GM10248 (cell line): ENCODE measurements at regions not wholly inside any gene's neighbourhood (a gene's known extent, or its start where the extent isn't known, plus 50 kb on each side); places are given as distances from the start of the nearest gene placed in this dataset.

Source experiments
- CTCF ChIA-PET: fragments of 300-600 bp; sonication (Branson Sonifier 250); formaldehyde crosslinking; extraction: SDS; loops from one replicate; lab custom pipeline; 2021; ENCODE audit warnings: antibody characterized with exemption; lab: Yijun Ruan, JAX
- POLR2A ChIA-PET: fragments of 350-650 bp; sonication (Branson Sonifier 250); formaldehyde crosslinking; extraction: SDS; loops from one replicate; lab custom pipeline; 2020; ENCODE audit warnings: antibody characterized with exemption; lab: Yijun Ruan, JAX
- DNase-seq: peaks from one replicate; pipeline ENCODE4 v3.0.0; 2012; ENCODE audit errors: extremely low spot score
- CTCF ChIP-seq: IDR thresholded peaks from 2 replicates; pipeline ENCODE4 v1.5.1; 2012; ENCODE audit warnings: mild to moderate bottlenecking, low read depth; ENCODE audit errors: extremely low read depth, missing control alignments, control extremely low read depth

- ChIA-PET POLR2A (no interaction called here), CTCF (no interaction called here)
- no peak for TF ChIP-seq CTCF
- no peak for DNase-seq
Observed at GRCh38 chr2:236965021-236965840, 120.5 kb upstream of the COPS8 start.

- no peak for DNase-seq
- no peak for TF ChIP-seq CTCF
- POLR2A ChIA-PET = no interaction called here
- CTCF ChIA-PET = no interaction called here
Observed at GRCh38 chr2:236965841-236966096, 119.9 kb upstream of the COPS8 start.

- ChIA-PET POLR2A (no interaction called here), CTCF (no interaction called here)
- no peak for TF ChIP-seq CTCF
- no peak for DNase-seq
Observed at GRCh38 chr2:236967499-236967783, 118.2 kb upstream of the COPS8 start.

GRCh38 chr2:236968101-236968879 is 117.4 kb upstream of the COPS8 start:
- TF ChIP-seq CTCF = no peak
- CTCF ChIA-PET = no interaction called here
- POLR2A ChIA-PET = no interaction called here
- no peak for DNase-seq

- ChIA-PET POLR2A (no interaction called here), CTCF (interaction anchor here (1.8 kb wide), 1 partner anchor 11 kb away, joined by 8 read pairs; no protein-coding TSS in a partner anchor)
- TF ChIP-seq CTCF = no peak
Observed at GRCh38 chr2:236968880-236969534, 116.7 kb upstream of the COPS8 start.

GRCh38 chr2:236969767-236970655 is 115.7 kb upstream of the COPS8 start:
- no peak for TF ChIP-seq CTCF
- POLR2A ChIA-PET = no interaction called here
- DNase-seq = no peak
- CTCF ChIA-PET = interaction anchor here (1.2 to 1.8 kb wide), 2 partner anchors 10 kb away, joined by 3 to 8 read pairs; no protein-coding TSS in a partner anchor

More at GRCh38 chr2:236968880-236969534, 116.7 kb upstream of the COPS8 start:
- no peak for DNase-seq
